DND-41 (cell line): ENCODE measurements at regions not wholly inside any gene's neighbourhood (a gene's known extent, or its start where the extent isn't known, plus 50 kb on each side); places are given as distances from the start of the nearest gene placed in this dataset.

Experiments
- ATAC-seq: fragments of 200-7000 bp; cut with Tn5 transposase; 3 replicates; pipeline ENCODE4 v1.9.1; 2021; ENCODE audit warnings: low read depth; ENCODE audit not compliant: insufficient read depth
- DNase-seq: peaks from one replicate; pipeline ENCODE4 v3.0.0-alpha.2; 2020
- H2AFZ ChIP-seq: 2 replicates; pipeline ENCODE4 v1.6.0; 2012; ENCODE audit warnings: low read depth, low read length
- H3K27ac ChIP-seq: 2 replicates; pipeline ENCODE4 v1.5.1; 2012; ENCODE audit warnings: low read length, inconsistent platforms
- H3K27me3 ChIP-seq: fragments of 200-600 bp; sonication (generic); 2 replicates; pipeline ENCODE4 v1.6.0; 2012; ENCODE audit warnings: low read length, mild to moderate bottlenecking, inconsistent platforms; ENCODE audit not compliant: insufficient read depth, poor library complexity
- H3K36me3 ChIP-seq: 2 replicates; pipeline ENCODE4 v1.5.1; 2012; ENCODE audit warnings: low read length, inconsistent platforms; ENCODE audit not compliant: insufficient read depth
- H3K4me1 ChIP-seq: 2 replicates; pipeline ENCODE4 v1.5.1; 2012; ENCODE audit warnings: mild to moderate bottlenecking, low read length; ENCODE audit not compliant: insufficient read depth
- H3K4me2 ChIP-seq: 2 replicates; pipeline ENCODE4 v1.6.0; 2012; ENCODE audit warnings: mild to moderate bottlenecking, moderate library complexity, low read length, inconsistent platforms; ENCODE audit not compliant: insufficient read depth
- H3K4me3 ChIP-seq, 2 experiments: fragments of 200-600 bp in 1 of 2; shearing (Covaris generic) in 1 of 2; 2 replicates each; pipeline ENCODE4 v1.5.1; 2012 to 2016; ENCODE audit warnings: inconsistent platforms in 2 of 2, low read length in 2 of 2, mild to moderate bottlenecking in 2 of 2, low read depth in 1 of 2, moderate library complexity in 1 of 2
- H3K79me2 ChIP-seq: 2 replicates; pipeline ENCODE4 v1.6.0; 2012; ENCODE audit warnings: low read length, inconsistent platforms; ENCODE audit not compliant: insufficient read depth
- H3K9ac ChIP-seq: 2 replicates; pipeline ENCODE4 v1.6.0; 2012; ENCODE audit warnings: low read depth, mild to moderate bottlenecking, inconsistent platforms, low read length, moderate library complexity
- H3K9me3 ChIP-seq: 2 replicates; pipeline ENCODE4 v1.5.1; 2012; ENCODE audit warnings: low read length, moderate library complexity, mild to moderate bottlenecking, inconsistent platforms; ENCODE audit not compliant: insufficient read depth, severe bottlenecking
- H4K20me1 ChIP-seq: 2 replicates; pipeline ENCODE4 v1.6.0; 2012; ENCODE audit warnings: low read length; ENCODE audit not compliant: insufficient read depth
- EZH2 ChIP-seq: IDR thresholded peaks from 3 replicates; pipeline ENCODE4 v1.6.1; 2012; ENCODE audit warnings: borderline replicate concordance, low read depth, mild to moderate bottlenecking, moderate library complexity, low read length, inconsistent platforms; ENCODE audit not compliant: severe bottlenecking
- TF ChIP-seq, protein P1 (sequence below): IDR thresholded peaks from 2 replicates; pipeline ENCODE4 v1.5.1; 2012; ENCODE audit warnings: borderline replicate concordance, low read length, moderate library complexity, mild to moderate bottlenecking; ENCODE audit not compliant: poor library complexity, severe bottlenecking; ENCODE audit errors: extremely low read depth

DNA sequence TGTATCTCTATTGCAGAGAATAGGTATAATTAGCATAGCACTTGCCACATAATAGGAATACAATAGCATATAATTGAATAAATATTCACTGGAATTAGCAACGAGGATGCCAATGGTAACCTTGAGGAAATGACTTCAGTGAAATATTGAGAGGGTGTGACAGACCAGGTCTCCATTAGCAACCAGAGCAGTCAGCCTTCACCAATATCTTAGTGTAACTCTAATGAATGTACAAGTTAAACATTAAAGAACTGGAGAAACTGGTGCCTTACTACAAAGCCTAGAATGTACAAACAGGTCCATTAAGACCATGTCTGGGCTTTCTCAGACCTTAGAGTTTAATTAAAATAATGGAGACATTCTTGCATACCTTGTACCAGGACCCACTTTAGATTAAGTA is 143.0 kb downstream of the MAGEB17 start:
- Histone ChIP-seq H3K27me3 (no peaks in the 10 kb centered on the region), H3K4me1 (no peaks in the 10 kb centered on the region), H3K9me3 (no peaks in the 10 kb centered on the region), H3K79me2 (no peaks in the 10 kb centered on the region), H3K27ac (no peak overlapping the region), H3K36me3 (no peaks in the 10 kb centered on the region), H3K4me2 (no peak overlapping the region), H3K9ac (no peak overlapping the region), H3K4me3 (no peak overlapping the region), H4K20me1 (no peaks in the 10 kb centered on the region), H2AFZ (no peak overlapping the region)
- no peak for DNase-seq
- ATAC-seq: no peak
- TF ChIP-seq EZH2: no peak
- TF ChIP-seq, protein P1, sequence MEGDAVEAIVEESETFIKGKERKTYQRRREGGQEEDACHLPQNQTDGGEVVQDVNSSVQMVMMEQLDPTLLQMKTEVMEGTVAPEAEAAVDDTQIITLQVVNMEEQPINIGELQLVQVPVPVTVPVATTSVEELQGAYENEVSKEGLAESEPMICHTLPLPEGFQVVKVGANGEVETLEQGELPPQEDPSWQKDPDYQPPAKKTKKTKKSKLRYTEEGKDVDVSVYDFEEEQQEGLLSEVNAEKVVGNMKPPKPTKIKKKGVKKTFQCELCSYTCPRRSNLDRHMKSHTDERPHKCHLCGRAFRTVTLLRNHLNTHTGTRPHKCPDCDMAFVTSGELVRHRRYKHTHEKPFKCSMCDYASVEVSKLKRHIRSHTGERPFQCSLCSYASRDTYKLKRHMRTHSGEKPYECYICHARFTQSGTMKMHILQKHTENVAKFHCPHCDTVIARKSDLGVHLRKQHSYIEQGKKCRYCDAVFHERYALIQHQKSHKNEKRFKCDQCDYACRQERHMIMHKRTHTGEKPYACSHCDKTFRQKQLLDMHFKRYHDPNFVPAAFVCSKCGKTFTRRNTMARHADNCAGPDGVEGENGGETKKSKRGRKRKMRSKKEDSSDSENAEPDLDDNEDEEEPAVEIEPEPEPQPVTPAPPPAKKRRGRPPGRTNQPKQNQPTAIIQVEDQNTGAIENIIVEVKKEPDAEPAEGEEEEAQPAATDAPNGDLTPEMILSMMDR: no peak

DNA sequence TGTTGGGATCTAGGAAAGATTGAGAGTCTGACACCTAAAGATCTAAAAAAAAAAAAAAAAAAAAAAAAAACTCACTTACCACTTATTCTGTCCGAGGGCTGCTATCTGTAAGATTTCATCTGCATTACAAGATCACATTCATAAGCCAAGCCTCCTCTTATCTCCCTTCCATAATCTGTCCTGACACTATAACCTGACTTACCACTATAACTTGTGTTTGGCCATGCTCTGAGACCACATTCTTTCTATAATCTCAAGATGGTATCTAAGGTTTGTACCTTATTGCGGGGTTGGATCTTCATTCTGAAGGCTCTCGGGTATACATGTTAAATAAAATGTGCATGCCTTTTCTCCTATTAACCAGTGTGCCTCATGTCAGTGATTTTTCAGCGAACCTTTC is 144.4 kb downstream of the MAGEB17 start:
- TF ChIP-seq, protein P1: no peak
- TF ChIP-seq EZH2: no peak
- ATAC-seq (no peak), DNase-seq (no peak)
- H3K36me3 ChIP-seq: no peaks in the 10 kb centered on the region
- H3K4me3 ChIP-seq: no peak overlapping the region
- H2AFZ ChIP-seq: no peak overlapping the region
- no peaks in the 10 kb centered on the region for H3K4me1 ChIP-seq
- no peaks in the 10 kb centered on the region for H3K27me3 ChIP-seq
- no peaks in the 10 kb centered on the region for H3K79me2 ChIP-seq
- H3K9ac ChIP-seq: no peak overlapping the region
- no peak overlapping the region for H3K4me2 ChIP-seq
- no peaks in the 10 kb centered on the region for H4K20me1 ChIP-seq
- H3K27ac ChIP-seq: no peak overlapping the region
- H3K9me3 ChIP-seq: no peaks in the 10 kb centered on the region

DNA sequence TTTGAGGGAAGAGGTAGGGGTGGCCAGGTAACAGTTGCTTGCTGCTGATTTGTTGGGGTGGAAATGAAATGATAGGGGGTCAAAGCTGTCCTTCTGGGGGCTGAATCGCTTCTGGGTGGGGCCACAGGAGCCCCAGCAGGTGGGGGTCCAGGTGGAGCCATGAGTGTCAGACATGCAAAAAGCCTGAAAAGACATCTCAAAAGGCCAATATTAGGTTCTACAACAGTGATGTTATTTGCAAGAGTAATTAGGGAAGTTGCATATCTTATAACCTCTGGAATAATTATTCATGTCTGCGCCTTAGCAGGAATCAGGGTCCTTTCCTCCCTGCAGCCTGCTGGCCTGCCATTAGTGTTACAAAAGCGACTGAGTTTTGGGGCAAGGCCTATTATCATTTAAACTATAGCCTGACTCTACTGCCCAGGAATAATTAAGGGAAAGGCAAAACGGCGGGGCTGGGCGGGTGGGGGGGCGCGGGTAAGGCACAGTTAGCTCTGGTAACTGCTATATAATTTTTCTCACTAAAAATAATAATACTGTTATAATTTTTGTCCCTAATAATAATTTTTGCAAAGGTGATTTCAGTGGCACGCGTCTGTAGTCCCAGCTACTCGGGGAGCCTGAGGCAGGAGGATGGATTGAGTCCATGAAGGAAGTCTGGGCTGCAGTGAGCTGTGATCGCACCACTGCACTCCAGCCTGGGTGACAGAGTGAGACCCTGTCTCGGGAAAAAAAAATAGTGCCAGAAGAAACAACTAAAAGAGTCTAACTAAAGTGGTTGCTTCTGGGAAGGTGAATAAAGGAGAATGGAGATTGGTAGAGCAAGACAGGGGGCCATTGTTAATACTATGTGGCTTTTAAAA is 145.7 kb downstream of the MAGEB17 start:
- TF ChIP-seq, protein P1: no peak
- TF ChIP-seq EZH2: no peak

More for the DNA sequence above, 145.7 kb downstream of the MAGEB17 start:
- no peak overlapping the region for H3K27ac ChIP-seq
- H3K4me3 ChIP-seq: no peak overlapping the region
- H3K9me3 ChIP-seq: no peaks in the 10 kb centered on the region
- H3K79me2 ChIP-seq: no peaks in the 10 kb centered on the region
- H3K27me3 ChIP-seq: no peaks in the 10 kb centered on the region
- H4K20me1 ChIP-seq: no peaks in the 10 kb centered on the region
- H3K9ac ChIP-seq: no peak overlapping the region
- DNase-seq: no peak
- H3K4me2 ChIP-seq: no peak overlapping the region
- no peak overlapping the region for H2AFZ ChIP-seq
- no peak for ATAC-seq
- no peaks in the 10 kb centered on the region for H3K4me1 ChIP-seq
- H3K36me3 ChIP-seq: no peaks in the 10 kb centered on the region
